ENCODE measurements at regions not wholly inside any gene's neighbourhood (a gene's known extent, or its start where the extent isn't known, plus 50 kb on each side); places are given as distances from the start of the nearest gene placed in this dataset.
A peak's percentile ranks its signal among the peaks of the same experiment; 100 is the strongest.

- TF ChIP-seq BHLHE40 (IDR thresholded peaks at IDR 0.05; ENCODE audit: borderline replicate concordance), result no peak
- TF ChIP-seq FOXA1 (IDR thresholded peaks at IDR 0.05), result no peak
- TF ChIP-seq TARDBP (IDR thresholded peaks at IDR 0.05), result no peak
- peak; percentile 45; the same call in 1 of the 2 replicates for TF ChIP-seq CTBP1 (IDR thresholded peaks at IDR 0.05; ENCODE audit: borderline replicate concordance)
- peak; percentile 100 for TF ChIP-seq ARNT (IDR thresholded peaks at IDR 0.05)
- TF ChIP-seq, protein P1, sequence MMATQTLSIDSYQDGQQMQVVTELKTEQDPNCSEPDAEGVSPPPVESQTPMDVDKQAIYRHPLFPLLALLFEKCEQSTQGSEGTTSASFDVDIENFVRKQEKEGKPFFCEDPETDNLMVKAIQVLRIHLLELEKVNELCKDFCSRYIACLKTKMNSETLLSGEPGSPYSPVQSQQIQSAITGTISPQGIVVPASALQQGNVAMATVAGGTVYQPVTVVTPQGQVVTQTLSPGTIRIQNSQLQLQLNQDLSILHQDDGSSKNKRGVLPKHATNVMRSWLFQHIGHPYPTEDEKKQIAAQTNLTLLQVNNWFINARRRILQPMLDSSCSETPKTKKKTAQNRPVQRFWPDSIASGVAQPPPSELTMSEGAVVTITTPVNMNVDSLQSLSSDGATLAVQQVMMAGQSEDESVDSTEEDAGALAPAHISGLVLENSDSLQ (IDR thresholded peaks at IDR 0.05), result peak; percentile 35
- peak; percentile 80; the same call in 1 of the 2 replicates for TF ChIP-seq FOXK2 (IDR thresholded peaks at IDR 0.05)
- TF ChIP-seq ELF4 (IDR thresholded peaks at IDR 0.05), result peak; percentile 65
- TF ChIP-seq SP1 (IDR thresholded peaks at IDR 0.05), result no peak
- peak; percentile 96 for TF ChIP-seq L3MBTL2 (conservative IDR thresholded peaks at IDR 0.05)
- no peak for TF ChIP-seq ZNF384 (IDR thresholded peaks at IDR 0.05)
Measured at GRCh38 chr15:92809064-92809879, 90.9 kb upstream of the CHD2 start.
